LHCN-M2 (cell line): ENCODE measurements at regions not wholly inside any gene's neighbourhood (a gene's known extent, or its start where the extent isn't known, plus 50 kb on each side); places are given as distances from the start of the nearest gene placed in this dataset.

Experiments used
- DNase-seq: peaks from one replicate; pipeline ENCODE4 v3.0.0-alpha.2; 2012; ENCODE audit warnings: low read depth

- DNase-seq, result no peak
Observed at GRCh38 chr1:67991546-67991945, 58.9 kb downstream of the DIRAS3 start.

- no peak for DNase-seq
Observed at GRCh38 chr1:67988066-67988465, 62.4 kb downstream of the DIRAS3 start.

GRCh38 chr1:67987046-67987799 is 63.2 kb downstream of the DIRAS3 start:
- DNase-seq, result peak; percentile 84

GRCh38 chr1:67983867-67984266 is 66.6 kb downstream of the DIRAS3 start:
- peak; percentile 44 for DNase-seq

- no peak for DNase-seq
Observed at GRCh38 chr1:67980028-67980427, 70.4 kb downstream of the DIRAS3 start.

GRCh38 chr1:67979532-67979931 is 70.9 kb downstream of the DIRAS3 start:
- DNase-seq, result no peak

GRCh38 chr1:67978890-67979516 is 71.4 kb downstream of the DIRAS3 start:
- peak; percentile 75 for DNase-seq

- DNase-seq, result no peak
Observed at GRCh38 chr1:67977756-67978155, 72.7 kb downstream of the DIRAS3 start.

- DNase-seq, result no peak
Observed at GRCh38 chr1:67973051-67973450, 77.4 kb downstream of the DIRAS3 start.

- peak; percentile 98 for DNase-seq
Observed at GRCh38 chr1:67970088-67970487, 80.3 kb downstream of the DIRAS3 start.

GRCh38 chr1:67969446-67969845 is 81.0 kb downstream of the DIRAS3 start:
- peak; percentile 35 for DNase-seq

GRCh38 chr1:67966666-67967009 is 83.8 kb downstream of the DIRAS3 start:
- no peak for DNase-seq

GRCh38 chr1:67965995-67966665 is 84.3 kb downstream of the DIRAS3 start:
- no peak for DNase-seq

- no peak for DNase-seq
Observed at GRCh38 chr1:67963263-67963662, 87.2 kb downstream of the DIRAS3 start.

- no peak for DNase-seq
Observed at GRCh38 chr1:67960766-67961165, 89.7 kb downstream of the DIRAS3 start.

- DNase-seq, result no peak
Observed at GRCh38 chr1:67958472-67958871, 92.0 kb downstream of the DIRAS3 start.

- DNase-seq, result no peak
Observed at GRCh38 chr1:67957066-67957465, 93.4 kb downstream of the DIRAS3 start.

GRCh38 chr1:67956116-67956515 is 94.3 kb downstream of the DIRAS3 start:
- no peak for DNase-seq

- DNase-seq, result no peak
Observed at GRCh38 chr1:67955591-67955990, 94.8 kb downstream of the DIRAS3 start.

- DNase-seq, result no peak
Observed at GRCh38 chr1:67953301-67953700, 97.1 kb downstream of the DIRAS3 start.

GRCh38 chr1:67952071-67952470 is 98.4 kb downstream of the DIRAS3 start:
- peak; percentile 85 for DNase-seq

- DNase-seq, result no peak
Observed at GRCh38 chr1:67951014-67951413, 99.4 kb downstream of the DIRAS3 start.
